Inflammatory macrophage treated with lipopolysaccharide for 4 hours (primary cell): ENCODE measurements at regions not wholly inside any gene's neighbourhood (a gene's known extent, or its start where the extent isn't known, plus 50 kb on each side); places are given as distances from the start of the nearest gene placed in this dataset.

Source experiments
- DNase-seq: peaks from one replicate; pipeline ENCODE4 v3.0.0-alpha.2; 2020

DNA sequence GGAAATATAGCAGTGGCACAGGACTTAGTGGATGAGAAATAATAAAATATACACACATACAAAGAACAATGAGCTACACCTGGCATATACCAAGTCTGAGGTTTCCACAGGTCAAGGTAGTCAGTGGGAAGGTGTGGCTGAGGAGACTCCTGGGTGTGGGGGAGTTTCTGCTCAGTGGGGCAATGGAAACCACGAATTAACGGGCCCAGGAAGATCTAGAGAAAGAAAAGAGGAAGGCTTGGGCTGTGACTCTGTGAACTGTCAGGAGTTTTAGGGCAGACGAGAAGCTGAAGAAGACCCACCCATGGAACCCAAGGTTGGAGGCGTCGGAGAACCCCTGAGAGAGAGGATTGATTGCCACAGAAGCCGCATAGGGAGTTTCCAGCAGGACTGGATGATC, 196.5 kb downstream of the HERPUD2 start:
- DNase-seq, result no peak

DNA sequence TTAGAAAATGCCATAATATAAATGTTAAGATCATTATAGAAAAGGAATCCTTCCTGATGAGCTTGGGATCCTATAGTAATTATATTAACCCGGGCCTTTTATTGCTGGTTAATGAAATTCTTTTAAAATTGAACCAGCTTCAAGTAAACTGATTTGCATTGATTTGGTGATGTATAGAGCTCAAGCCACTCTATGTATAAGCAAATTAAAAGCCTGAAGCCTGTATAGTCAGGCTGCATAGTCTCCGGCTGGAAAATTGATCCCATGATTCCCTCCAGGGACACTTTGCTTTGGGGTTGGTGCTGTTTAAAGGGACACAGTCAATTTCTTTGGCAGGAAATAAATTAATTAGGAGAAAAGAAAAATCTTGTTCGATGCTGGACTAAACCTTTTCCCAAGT, 199.1 kb downstream of the HERPUD2 start:
- DNase-seq, result no peak

DNA sequence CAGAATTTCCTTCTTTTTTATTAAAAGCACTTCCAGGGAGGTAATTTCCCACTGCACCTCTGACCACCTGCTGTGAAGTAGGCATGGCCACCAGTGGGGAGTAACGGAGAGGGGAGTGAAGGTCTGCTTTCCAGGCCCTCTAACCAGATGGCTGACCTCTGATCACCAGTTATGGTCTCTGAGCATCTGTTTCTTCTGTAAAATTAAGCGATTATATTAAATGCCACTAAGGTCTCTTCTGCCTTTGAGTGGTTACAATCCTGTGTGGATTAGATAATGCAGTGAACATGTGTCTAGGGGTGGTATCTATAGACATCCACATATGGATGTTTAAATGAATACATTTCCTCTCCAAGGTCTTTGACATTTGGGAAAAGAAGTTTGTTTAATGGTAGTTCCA, 199.6 kb downstream of the HERPUD2 start:
- no peak for DNase-seq

DNA sequence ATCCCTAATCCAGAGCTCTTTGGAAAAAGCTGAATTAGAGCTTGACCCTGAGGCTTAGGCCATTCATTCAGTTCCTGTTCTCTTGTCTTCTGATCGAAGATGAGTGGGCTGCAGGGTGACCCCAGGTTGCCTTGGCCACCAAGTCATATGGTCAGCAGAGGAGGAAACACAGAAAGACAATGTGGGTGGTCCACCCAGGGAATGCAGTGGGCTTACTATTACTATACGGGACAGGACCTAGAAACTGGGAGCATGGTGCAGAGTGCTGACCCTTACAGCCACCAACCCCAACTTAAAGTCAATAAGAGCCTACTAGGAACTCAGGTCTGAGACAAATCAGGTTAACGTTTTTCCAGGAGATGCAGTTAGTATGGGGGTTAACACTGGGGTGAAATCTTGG, 200.5 kb downstream of the HERPUD2 start:
- DNase-seq, result no peak

DNA sequence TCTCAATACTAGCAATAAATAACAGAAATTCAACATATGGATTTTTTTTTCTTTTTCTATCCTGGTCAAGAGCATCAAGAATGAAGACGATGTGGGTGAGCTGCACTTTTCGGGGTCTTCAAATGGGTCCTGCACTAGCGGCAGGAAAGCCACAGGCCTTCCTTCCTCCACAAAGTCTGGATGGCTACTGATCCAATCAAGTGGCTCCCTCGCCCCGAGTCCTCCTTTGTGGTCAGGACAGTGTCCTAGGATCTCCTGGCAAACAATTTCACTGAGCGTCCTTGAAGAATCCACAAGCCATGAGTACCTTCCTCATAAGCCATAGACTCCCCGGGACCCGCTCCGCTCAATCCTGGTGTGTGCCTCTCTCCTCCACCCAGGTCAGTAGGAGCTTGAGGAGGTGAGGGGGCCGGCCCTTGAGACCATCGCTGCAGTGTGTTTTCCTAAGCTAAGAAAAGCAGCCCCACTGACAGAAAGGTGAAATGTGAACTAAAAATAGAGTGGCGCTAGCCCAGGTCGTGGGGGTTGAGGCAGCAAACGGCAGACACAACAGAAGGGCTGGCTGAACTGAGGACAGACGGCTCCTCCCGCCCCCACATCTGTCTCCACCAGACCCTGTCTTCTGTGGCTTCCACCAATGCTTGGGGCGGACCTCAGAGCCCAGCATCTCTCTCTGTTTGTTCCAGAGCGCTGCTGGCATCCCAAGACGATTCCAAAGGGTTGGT, 202.3 kb downstream of the HERPUD2 start:
- DNase-seq, result no peak

DNA sequence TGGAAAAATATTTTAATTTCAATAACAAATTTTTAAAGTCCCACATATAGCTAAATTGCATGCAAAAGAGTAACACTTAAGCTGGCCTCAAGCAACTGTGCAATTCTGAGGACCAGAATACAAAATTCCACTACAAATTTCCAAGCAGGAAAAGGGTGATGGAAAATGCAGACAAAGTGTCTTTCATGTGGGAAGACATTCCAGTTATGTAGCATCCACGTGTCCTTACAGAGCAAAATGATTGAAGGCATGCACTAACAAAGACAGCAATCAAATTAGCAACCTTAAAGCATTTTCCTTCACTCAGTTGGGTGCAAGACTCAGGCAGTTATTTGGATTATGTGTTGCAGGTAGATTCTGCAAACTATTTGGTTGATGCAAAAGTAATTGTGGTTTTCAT, 203.7 kb downstream of the HERPUD2 start:
- no peak for DNase-seq

DNA sequence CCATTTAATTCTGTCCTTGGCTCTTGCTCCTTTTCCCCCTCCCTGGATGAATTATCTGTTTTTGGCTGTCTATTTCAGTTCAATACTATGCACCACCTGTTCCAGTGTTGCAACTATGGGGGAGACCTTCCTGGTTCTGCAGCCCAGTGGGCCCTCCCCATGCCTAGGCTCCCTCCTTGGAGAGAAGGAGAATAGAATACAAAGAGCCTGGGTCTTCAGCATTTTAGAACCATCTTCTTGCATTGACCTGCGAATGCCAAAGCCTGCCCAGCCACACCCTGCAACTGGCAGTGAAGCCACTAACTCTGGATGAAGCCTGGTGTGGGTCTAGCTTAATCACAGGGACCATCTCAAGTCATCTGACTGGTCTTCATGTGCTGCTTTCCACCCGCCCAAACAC, 207.1 kb downstream of the HERPUD2 start:
- no peak for DNase-seq

DNA sequence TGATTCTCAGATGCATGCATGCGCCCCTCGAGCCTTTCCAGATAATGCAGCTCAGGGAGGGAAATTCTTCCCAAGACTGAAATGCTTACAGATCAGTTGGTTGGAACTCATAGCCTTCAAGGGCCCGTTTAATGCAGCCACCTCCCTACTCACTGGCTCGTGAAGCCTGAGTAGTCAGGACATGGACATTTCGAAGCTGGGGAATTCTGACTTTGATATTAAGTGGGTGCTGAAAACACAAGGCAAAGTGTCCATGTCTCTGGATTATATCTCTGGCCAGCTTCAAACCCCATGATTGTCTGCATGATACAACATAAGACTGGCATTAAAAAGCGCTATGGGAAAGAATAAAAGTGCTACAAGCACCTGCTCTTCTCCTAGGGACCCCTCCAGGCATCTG, 207.5 kb downstream of the HERPUD2 start:
- no peak for DNase-seq

DNA sequence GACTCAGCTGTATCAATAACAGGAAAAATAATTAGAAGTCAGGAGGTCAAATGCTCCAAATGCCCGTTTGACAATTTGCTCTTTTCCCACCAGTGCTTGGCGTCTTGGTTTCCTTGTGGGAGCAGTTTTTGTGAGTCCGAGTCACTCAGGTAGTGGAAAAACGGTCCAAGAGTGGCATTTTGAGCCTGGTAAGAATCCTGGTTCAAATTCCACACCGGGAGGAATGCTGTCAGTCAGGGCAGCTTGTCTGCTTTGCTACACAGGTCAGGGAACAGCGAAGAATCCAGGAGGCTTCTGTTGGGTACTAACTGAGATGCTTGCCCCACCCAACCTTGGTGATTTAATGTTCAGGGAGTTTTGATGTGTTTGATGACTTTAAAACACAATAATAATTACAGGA, 209.5 kb downstream of the HERPUD2 start:
- DNase-seq, result no peak

DNA sequence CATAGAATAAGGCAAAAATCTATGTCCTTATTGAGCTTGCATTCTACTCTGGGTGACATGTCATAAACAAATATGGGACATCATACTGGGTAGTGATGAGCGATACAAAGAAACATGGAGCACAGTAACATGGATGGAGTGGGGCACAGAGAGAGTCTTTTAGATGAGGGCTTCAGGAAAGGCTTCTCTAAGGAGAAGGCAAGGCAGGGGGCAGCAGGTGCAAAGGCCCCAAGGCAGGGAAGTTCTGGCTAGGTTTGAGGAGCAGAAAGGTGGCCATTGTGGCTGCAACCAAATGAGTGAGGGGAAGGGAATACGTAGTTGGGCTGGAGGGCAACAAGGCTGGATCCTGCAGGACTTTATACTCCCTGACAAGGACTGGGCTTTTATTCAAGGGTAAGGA, 211.4 kb downstream of the HERPUD2 start:
- DNase-seq, result no peak

DNA sequence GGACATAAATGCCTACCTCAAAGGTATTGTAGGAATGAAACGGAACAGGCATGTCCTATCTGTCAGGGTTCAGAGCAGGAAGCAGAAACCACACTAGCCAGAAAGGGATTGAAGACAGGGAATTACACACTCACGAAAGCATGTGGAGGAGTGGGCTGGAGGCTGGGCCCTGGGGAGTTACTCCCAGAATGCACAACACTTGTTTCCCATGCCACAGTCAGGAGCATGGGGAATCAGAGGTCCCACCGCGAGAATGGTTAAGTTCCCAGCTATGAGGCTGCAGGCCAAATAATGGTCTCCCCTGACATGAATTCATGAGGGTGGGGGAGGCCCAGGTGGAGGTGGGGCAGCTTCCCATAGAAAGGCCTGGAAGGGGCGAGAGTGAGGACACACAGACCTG, 212.7 kb downstream of the HERPUD2 start:
- no peak for DNase-seq

DNA sequence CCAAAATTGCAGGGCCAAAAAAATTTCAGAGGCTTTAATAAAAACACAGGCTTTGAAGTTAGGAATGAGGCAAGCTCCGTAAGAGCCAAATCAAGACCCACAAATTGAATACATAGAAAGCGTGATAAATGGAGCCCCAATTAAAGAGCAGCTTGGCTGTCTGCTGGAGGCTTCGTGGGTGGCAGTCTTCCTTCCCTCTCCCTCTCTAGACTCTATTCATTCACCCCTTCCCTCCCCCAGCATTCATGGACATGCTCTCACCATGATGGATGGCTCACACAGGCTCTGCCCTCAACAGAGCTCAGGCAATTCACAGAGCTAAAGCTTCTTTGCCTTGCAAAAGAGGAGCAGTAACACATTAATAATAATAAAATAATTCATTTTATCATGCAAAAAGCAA, 214.1 kb downstream of the HERPUD2 start:
- DNase-seq, result no peak

DNA sequence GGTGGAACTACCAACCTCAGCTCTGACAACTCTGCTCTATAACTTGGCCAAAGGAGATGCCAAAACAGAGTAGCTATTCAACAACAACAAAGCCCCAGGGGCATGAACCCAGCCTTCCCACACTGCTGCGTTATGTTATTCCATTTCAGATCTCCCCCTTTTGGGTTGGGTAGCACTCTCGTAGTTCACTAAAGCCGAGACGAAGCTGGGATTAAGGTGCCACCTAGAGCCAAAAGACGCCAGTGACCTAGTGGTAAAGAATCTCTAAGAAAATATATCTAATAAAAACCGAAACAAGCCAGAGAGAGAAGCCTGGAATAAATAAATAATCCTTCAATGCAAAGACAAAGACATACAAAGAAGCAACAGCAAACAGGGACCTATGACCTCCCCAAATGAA, 217.3 kb downstream of the HERPUD2 start:
- DNase-seq, result no peak

DNA sequence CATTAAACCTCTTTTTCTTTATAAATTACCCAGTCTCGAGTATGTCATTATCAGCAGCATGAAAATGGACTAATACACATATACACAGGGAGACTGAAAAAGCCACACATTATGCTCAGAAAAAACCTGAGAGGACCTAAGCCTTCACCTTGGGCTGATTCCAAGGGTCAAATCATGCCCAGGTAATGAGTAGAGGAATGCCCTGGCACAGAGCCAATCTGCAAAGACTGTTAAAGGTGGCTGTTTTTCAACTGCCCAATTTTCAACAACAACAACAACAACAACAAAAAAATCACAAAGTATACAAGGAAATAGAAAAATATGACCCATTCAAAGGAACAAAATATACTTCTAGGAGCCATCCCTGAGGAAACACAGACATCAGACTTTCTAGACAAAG, 220.2 kb upstream of the TBX20 start:
- DNase-seq, result no peak

DNA sequence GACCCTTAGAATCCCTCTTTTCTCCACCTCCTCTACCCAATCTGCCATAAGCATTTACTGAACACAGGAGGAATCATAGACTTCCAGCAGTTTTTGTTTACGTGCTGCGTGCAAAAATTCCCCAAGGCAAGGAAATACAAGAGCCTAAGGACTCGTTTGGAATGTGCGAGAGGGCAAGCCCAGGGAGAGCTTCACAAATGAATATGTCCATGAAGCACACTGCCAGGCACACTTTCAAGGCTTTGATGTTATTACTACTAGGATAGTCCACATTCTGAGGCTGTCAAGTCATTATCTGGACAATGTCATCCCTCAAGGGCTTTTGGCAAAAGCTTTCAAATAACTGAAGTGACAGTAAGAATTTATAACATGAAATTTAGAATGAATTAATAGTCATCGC, 214.7 kb upstream of the TBX20 start:
- no peak for DNase-seq

DNA sequence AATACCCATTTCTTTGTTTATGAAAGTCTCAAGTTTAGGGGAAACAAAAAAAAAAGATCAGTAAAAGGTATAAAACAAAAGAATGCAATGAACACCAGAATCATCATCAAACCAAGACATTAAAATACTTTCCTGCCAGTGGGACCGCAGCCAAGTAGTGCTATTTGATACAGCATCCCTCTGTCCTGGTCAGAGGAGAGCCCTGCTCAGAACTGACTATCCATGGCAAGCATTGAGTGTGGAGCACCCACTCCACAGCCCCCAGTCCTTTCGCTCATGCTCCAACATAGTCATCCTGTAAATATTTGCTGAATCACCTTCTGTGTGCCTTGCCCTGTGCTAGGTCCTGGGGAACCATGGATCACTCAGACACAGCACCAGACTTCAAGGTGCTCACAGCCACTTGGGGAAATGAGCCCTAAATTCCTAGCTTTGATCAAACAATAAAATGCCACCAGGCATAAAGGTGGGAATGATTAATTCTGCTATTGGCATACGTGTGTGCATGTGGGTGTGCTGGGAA, 213.6 kb upstream of the TBX20 start:
- no peak for DNase-seq

DNA sequence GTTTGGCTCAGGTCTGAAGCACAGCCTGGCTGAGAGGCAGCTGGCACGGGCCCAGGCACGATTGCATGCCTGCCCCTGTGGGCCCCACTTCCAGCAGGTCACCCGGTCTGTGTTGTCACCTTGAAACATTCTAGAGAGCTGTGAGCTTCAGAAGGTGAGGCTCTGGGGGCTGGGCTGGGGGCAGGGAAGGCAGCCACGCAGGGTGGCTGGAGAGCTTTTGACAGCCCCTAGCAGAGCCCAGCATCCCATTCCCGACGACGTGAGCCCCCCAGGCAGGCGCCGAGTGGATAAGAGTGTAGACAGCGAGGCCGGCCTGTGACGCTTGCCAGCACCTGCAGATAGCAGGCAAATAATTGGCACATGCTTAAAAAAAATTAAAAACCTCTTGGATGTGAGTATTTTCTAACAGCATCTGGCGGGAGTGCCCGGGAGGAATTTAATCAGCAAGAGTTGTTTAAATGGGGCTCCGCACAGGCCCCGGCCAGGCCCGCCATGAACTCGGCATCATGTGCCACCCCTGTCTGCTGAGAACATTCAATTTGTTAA, 212.0 kb upstream of the TBX20 start:
- DNase-seq, result no peak

DNA sequence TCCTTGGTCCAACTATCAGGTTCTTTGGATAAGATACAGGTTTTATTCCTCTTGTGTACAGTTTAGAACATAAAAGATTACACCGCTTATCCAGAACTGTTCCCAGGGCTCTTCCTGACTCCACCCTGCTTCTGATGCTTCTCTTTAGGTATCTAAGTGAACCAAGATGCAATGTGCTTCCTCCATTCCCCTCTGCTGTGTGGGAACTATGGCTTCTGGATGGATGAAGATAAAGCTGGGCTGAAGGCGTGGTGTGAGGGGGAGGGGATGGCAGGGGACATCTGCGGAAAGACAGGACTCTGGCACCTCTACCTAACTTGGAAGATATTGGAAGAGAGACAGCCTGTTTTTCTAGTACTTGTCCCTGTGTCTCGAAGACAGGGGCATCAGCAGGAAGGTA, 209.9 kb upstream of the TBX20 start:
- no peak for DNase-seq

DNA sequence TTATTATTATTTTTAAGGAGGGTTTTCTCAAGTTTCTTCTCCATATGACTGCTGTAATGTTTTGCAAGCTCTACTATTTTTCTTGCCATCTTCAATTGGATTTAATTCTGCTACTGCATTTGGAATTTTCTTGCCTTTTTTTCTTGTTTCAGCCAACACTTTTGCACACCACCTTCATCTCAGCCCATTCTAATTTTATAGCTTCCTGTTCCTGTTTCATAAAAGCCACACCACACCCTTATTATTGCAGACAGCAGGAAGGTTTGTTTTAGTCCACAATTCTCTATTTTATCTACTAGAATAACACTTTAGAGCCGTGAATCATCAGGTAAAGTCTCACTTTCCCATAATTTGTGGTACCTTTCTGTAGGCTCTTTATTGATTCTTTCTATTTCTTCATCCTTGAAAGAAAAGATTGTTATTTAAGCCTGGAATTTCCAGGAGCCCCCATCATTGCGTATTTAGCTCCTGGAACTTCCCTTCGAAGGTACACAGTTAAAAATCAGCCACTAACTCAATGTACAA, 209.3 kb upstream of the TBX20 start:
- DNase-seq, result no peak

DNA sequence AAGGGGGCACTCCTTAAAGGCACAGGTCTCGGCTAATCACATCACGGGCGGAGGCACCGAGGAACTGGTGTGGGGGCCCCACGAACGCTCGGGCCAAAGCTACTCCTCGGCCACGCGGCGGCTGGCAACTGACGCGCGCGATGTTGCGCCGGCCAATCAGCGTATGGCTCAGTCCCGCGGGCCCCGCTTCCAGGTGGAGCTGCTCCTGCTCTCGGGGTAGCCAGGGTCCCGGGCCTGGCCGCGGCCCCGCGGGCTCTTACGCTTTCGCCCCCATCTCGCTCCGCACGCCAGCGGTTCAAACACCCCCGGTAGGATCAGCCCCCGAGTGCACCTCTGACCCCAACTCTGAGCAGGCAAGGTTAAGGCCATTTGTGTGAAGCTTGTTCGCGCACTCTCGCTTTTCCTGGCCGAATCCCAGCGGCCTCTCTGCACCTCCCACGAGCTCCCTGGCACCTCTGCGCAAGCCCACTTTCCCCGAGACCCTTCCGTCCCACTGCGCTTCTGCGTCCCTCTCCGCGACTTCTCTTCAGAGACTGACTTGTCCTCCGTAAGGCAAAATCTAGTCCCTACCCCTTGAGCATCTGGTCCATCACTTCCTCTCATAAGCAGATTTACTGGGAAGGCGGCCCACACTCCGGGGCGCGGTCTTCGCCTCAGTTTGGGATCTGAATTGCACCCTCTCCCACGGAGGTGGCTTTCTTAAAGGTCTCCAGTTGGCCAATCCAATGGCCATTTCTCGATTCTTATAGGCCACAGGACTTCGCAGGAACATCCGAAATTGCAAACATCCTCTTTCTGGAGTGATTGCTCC, 200.9 kb upstream of the TBX20 start:
- no peak for DNase-seq

DNA sequence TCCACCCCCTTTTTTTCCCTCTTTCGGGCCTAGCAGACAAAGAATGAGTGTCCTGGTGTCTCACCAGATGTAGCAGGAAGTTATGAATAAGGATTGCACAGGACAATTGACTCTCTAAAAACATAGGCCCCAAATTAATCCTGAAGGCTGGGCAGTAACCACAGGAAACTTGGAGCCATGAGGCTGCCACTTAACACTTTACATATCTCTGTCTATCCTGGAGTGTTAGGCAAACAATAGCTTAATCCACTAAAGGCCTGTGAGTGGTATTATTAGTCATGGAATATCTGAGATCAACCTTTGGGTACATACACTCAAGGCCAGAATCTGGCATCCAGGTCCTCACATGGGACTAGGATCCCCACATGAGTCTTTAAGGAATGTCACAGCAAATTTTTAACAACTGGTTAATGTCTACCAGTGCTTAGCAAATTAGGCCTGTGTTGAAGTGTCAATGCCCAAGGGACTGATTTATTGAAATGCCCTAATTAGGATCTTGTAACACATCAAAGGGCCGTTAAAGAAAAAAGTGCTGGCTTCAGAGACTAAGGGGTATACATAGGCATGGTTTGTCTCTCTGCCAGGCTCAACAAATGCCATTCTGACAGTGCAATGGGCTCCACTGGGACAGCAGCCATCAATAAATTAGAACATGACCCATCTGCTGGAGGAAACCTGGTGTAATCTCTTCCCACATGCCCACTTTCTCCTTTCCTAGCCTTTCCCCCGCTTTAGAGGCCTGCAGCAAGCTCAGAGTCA, 196.7 kb upstream of the TBX20 start:
- DNase-seq, result no peak

DNA sequence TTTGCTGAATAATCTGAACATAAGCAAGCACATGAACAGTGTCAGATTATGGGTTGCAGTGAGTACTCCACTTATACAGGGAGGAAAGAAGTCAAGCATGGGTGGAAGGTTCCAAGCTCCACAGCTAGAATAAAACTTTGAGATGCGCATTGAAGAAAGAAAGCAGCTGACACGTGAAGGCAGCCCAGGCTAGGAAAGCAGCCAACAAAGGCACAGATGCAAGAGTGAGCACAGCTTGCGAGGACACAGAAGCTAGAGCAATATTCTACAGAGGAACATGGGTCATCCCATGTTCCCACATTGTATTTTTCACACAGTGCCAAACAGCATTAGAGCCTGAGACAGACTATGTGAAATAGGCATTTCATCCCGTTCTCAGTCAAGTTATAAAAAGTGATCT, 194.6 kb upstream of the TBX20 start:
- no peak for DNase-seq

DNA sequence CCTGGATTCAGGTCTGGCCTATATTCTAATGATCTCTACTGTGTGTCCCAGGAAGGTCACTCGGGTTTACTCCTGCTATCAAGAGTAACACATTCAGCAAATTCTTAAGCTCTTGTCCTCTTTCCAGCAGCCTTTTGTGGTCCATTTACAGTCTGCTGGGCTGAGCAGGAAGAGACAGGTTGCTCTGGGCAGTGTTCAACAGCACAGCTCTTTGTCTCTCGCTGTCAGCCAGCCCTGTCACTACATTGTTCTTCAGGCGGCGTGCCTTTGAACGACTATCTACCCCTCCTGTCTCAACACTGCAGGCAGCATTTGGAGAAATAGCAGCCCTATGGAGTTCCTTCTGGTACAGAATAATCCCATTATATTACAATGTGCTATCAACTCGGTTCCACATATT, 192.2 kb upstream of the TBX20 start:
- DNase-seq, result no peak
